Duodenal mucosa (tissue), 2 donors: ENCODE measurements at regions not wholly inside any gene's neighbourhood (a gene's known extent, or its start where the extent isn't known, plus 50 kb on each side); places are given as distances from the start of the nearest gene placed in this dataset.
"Not testable (repeated sequence)": the region's sequence is repeated elsewhere in the genome, so short reads cannot be mapped to it uniquely, and the experiment has no call there.

Source experiments
- H3K27ac ChIP-seq: one replicate; pipeline ENCODE4 v1.7.0; 2013; ENCODE audit warnings: low read depth, low read length
- H3K27me3 ChIP-seq, 2 donors: one replicate each; pipeline ENCODE4 v1.7.0; 2013; ENCODE audit warnings: low read length in 2 of 2, control low read depth in 1 of 2; ENCODE audit not compliant: insufficient read depth in 2 of 2, control insufficient read depth in 1 of 2
- H3K36me3 ChIP-seq, 2 donors: one replicate each; pipeline ENCODE4 v1.7.0; 2013; ENCODE audit warnings: low read length in 2 of 2, control low read depth in 1 of 2; ENCODE audit not compliant: insufficient read depth in 2 of 2, control insufficient read depth in 1 of 2
- H3K4me1 ChIP-seq, 2 donors: one replicate each; pipeline ENCODE4 v1.7.0; 2013; ENCODE audit warnings: low read length in 2 of 2, control low read depth in 1 of 2; ENCODE audit not compliant: insufficient read depth in 2 of 2, control insufficient read depth in 1 of 2
- H3K4me3 ChIP-seq, 2 donors: one replicate each; pipeline ENCODE4 v1.7.0; 2013; ENCODE audit warnings: low read length in 2 of 2, low read depth in 1 of 2
- H3K9ac ChIP-seq, 2 donors: one replicate each; pipeline ENCODE4 v1.7.0; 2013; ENCODE audit warnings: low read length in 2 of 2, low read depth in 1 of 2
- H3K9me3 ChIP-seq, 2 donors: one replicate each; pipeline ENCODE4 v1.7.0; 2013; ENCODE audit warnings: low read length in 2 of 2, control low read depth in 1 of 2; ENCODE audit not compliant: control insufficient read depth in 1 of 2

DNA sequence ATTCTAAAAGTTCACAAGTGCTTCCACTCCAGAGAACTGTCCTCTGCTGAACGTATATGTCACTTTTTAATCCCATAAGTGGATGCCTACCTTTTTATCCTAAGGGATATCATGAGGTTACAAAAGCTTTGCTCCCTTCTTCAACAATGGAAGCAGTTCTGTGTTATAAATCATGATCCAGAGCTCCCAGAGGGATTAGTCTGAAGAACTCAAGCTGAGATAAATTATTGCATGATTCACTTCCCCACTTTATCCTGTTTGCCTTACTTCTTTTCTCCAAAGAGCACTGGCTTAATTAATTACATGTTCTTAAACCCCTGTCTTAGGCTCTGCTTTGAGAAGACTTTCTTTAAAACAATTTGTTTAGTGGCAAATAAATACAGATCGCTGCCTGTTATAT lies 246.7 kb downstream of the PCDH17 start:
- H3K9ac ChIP-seq: no peak overlapping the region
- H3K4me3 ChIP-seq: no peak overlapping the region
- H3K36me3 ChIP-seq: no peaks in the 10 kb centered on the region
- H3K27ac ChIP-seq: no peak overlapping the region
- no peaks in the 10 kb centered on the region for H3K4me1 ChIP-seq
- H3K27me3 ChIP-seq: no peaks in the 10 kb centered on the region
- no peaks in the 10 kb centered on the region for H3K9me3 ChIP-seq

GRCh38 chr13:57897225-57897624 lies 265.7 kb downstream of the PCDH17 start:
- Histone ChIP-seq H3K4me3 (no peak overlapping the region), H3K9ac (no peak overlapping the region), H3K4me1 (no peaks in the 10 kb centered on the region), H3K27me3 (no peaks in the 10 kb centered on the region), H3K9me3 (peaks cover 0 to 6% of the 10 kb centered on the region in 2 donors), H3K36me3 (no peaks in the 10 kb centered on the region), H3K27ac (no peak overlapping the region)

GRCh38 chr13:57899096-57899495 lies 267.6 kb downstream of the PCDH17 start:
- H3K9ac ChIP-seq: no peak overlapping the region
- H3K4me3 ChIP-seq: no peak overlapping the region
- H3K9me3 ChIP-seq: peaks cover 0 to under 1% of the 10 kb centered on the region in 2 donors
- no peaks in the 10 kb centered on the region for H3K4me1 ChIP-seq
- H3K36me3 ChIP-seq: no peaks in the 10 kb centered on the region
- H3K27ac ChIP-seq: no peak overlapping the region
- H3K27me3 ChIP-seq: no peaks in the 10 kb centered on the region

GRCh38 chr13:57909833-57910232 lies 278.3 kb downstream of the PCDH17 start:
- H3K27ac ChIP-seq, H3K27me3 ChIP-seq: not testable (repeated sequence)

GRCh38 chr13:57918086-57918485 lies 286.5 kb downstream of the PCDH17 start:
- Histone ChIP-seq H3K36me3 (no peaks in the 10 kb centered on the region), H3K9me3 (peaks cover 0 to 9% of the 10 kb centered on the region in 2 donors), H3K27ac (no peak overlapping the region), H3K4me3 (no peak overlapping the region), H3K9ac (no peak overlapping the region), H3K4me1 (no peaks in the 10 kb centered on the region), H3K27me3 (no peaks in the 10 kb centered on the region)

More at GRCh38 chr13:57909833-57910232, 278.3 kb downstream of the PCDH17 start:
- not testable (repeated sequence) for H3K9ac ChIP-seq, H3K36me3 ChIP-seq, H3K4me3 ChIP-seq, H3K9me3 ChIP-seq, H3K4me1 ChIP-seq

GRCh38 chr13:57918913-57919312 lies 287.4 kb downstream of the PCDH17 start:
- Histone ChIP-seq H3K27ac (no peak overlapping the region), H3K27me3 (no peaks in the 10 kb centered on the region), H3K4me3 (no peak overlapping the region), H3K36me3 (no peaks in the 10 kb centered on the region), H3K9me3 (peaks cover 0 to 9% of the 10 kb centered on the region in 2 donors), H3K9ac (no peak overlapping the region), H3K4me1 (no peaks in the 10 kb centered on the region)

DNA sequence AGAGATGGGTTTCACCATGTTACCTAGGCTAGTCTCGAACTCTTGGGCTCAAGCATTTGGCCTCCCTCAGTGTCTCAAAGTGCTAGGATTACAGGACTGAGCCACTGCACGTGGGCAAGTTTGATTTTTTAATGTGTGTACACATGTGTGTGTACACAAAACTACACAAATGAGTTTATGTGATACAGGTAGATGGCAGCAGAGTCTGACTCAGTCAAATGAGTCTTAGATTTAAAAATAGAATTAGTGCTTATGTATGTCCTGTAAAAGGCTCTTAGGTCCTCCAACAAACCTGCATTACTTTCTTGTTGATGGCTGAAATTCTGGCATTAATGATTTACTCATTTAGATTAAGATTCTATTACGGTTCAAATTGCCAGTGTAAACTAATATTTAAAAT lies 293.7 kb downstream of the PCDH17 start:
- Histone ChIP-seq H3K27ac (no peak overlapping the region), H3K27me3 (no peaks in the 10 kb centered on the region), H3K36me3 (no peaks in the 10 kb centered on the region), H3K9ac (no peak overlapping the region), H3K4me3 (no peak overlapping the region), H3K4me1 (no peaks in the 10 kb centered on the region), H3K9me3 (no peaks in the 10 kb centered on the region)

GRCh38 chr13:57925751-57926150 lies 294.2 kb downstream of the PCDH17 start:
- no peaks in the 10 kb centered on the region for H3K4me1 ChIP-seq
- no peak overlapping the region for H3K9ac ChIP-seq
- H3K27ac ChIP-seq: no peak overlapping the region
- H3K27me3 ChIP-seq: no peaks in the 10 kb centered on the region
- no peaks in the 10 kb centered on the region for H3K36me3 ChIP-seq
- no peaks in the 10 kb centered on the region for H3K9me3 ChIP-seq
- no peak overlapping the region for H3K4me3 ChIP-seq

DNA sequence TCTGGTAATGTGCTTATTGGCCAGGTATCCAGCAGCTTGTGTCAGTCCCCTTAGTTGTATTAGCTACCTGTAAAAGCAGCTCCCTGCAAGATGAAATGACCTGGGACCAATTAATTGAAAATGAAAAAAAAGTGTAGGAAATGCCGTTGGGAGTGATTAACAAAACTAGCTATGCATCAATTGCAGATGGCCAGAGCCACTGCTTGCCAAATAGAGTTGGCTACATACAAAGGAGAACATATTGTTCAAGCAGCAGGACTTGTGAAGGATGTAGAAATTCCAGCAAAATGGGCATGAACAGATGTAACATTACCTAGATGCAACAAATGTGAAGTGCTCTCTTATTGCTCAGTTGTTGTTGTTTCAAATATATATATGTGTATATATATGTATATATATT lies 300.5 kb downstream of the PCDH17 start:
- Histone ChIP-seq H3K27me3 (no peaks in the 10 kb centered on the region), H3K4me3 (no peak overlapping the region), H3K4me1 (no peaks in the 10 kb centered on the region), H3K36me3 (no peaks in the 10 kb centered on the region), H3K27ac (no peak overlapping the region), H3K9me3 (peaks cover 0 to 3% of the 10 kb centered on the region in 2 donors), H3K9ac (no peak overlapping the region)

DNA sequence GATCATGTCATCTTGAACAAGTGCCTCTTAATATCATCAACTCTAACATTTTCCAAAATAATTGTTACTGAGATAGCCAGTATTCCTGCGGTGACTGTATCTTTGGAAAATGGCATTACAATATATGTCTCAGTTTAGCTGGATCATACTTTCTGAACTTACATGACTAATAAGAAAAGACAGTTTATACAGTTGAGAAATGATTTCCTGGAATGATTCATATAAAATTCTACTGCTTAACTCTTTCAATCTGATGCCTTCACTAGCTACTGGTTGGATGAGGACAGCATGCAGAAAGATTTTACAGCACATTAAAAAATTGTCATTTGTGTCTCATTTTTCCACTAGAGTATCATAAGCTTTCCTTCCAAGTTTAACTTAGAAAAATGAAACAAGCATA lies 302.1 kb downstream of the PCDH17 start:
- no peaks in the 10 kb centered on the region for H3K36me3 ChIP-seq
- H3K27me3 ChIP-seq: no peaks in the 10 kb centered on the region
- peaks cover 0 to 3% of the 10 kb centered on the region in 2 donors for H3K9me3 ChIP-seq
- no peak overlapping the region for H3K4me3 ChIP-seq
- H3K9ac ChIP-seq: no peak overlapping the region
- H3K4me1 ChIP-seq: no peaks in the 10 kb centered on the region
- H3K27ac ChIP-seq: no peak overlapping the region

GRCh38 chr13:57935965-57936364 lies 304.4 kb downstream of the PCDH17 start:
- H3K27me3 ChIP-seq: no peaks in the 10 kb centered on the region

More at GRCh38 chr13:57935965-57936364, 304.4 kb downstream of the PCDH17 start:
- Histone ChIP-seq H3K4me3 (no peak overlapping the region), H3K9ac (no peak overlapping the region), H3K36me3 (no peaks in the 10 kb centered on the region), H3K27ac (no peak overlapping the region), H3K9me3 (peaks cover 0 to 3% of the 10 kb centered on the region in 2 donors), H3K4me1 (no peaks in the 10 kb centered on the region)
